GM21717 (cell line): ENCODE measurements at regions not wholly inside any gene's neighbourhood (a gene's known extent, or its start where the extent isn't known, plus 50 kb on each side); places are given as distances from the start of the nearest gene placed in this dataset.
"Not testable (repeated sequence)": the region's sequence is repeated elsewhere in the genome, so short reads cannot be mapped to it uniquely, and the experiment has no call there.

Experiments
- ATAC-seq: cut with Tn5 transposase; IDR thresholded peaks from one replicate; pipeline ENCODE4 v1.9.1; 2021; ENCODE audit warnings: mild to moderate bottlenecking, moderate library complexity; ENCODE audit not compliant: unreplicated experiment

- ATAC-seq, result no peak
Observed at GRCh38 chr6:81144346-81144745, 608.1 kb downstream of the TENT5A start.

GRCh38 chr6:81138236-81138635 is 614.2 kb downstream of the TENT5A start:
- ATAC-seq, result no peak

- ATAC-seq, result no peak
Observed at GRCh38 chr6:81130969-81131368, 621.5 kb downstream of the TENT5A start.

GRCh38 chr6:81130061-81130460 is 622.4 kb downstream of the TENT5A start:
- no peak for ATAC-seq

GRCh38 chr6:81128671-81129070 is 623.8 kb downstream of the TENT5A start:
- no peak for ATAC-seq

GRCh38 chr6:81126150-81126549 is 626.3 kb downstream of the TENT5A start:
- ATAC-seq, result no peak

- no peak for ATAC-seq
Observed at GRCh38 chr6:81120280-81120679, 632.2 kb downstream of the TENT5A start.

- no peak for ATAC-seq
Observed at GRCh38 chr6:81105998-81106397, 646.5 kb downstream of the TENT5A start.

GRCh38 chr6:81098109-81098814 is 654.2 kb downstream of the TENT5A start:
- ATAC-seq, result no peak

- not testable (repeated sequence) for ATAC-seq
Observed at GRCh38 chr6:81096464-81096863, 656.0 kb downstream of the TENT5A start.

- no peak for ATAC-seq
Observed at GRCh38 chr6:81093051-81093450, 659.4 kb downstream of the TENT5A start.

GRCh38 chr6:81088145-81088544 is 664.3 kb downstream of the TENT5A start:
- no peak for ATAC-seq

GRCh38 chr6:81086991-81087390 is 665.5 kb downstream of the TENT5A start:
- ATAC-seq, result no peak

GRCh38 chr6:81085431-81085790 is 667.1 kb downstream of the TENT5A start:
- no peak for ATAC-seq

- no peak for ATAC-seq
Observed at GRCh38 chr6:81084776-81085430, 667.6 kb downstream of the TENT5A start.

- no peak for ATAC-seq
Observed at GRCh38 chr6:81075974-81076373, 676.5 kb downstream of the TENT5A start.

- no peak for ATAC-seq
Observed at GRCh38 chr6:81073318-81073717, 679.2 kb downstream of the TENT5A start.

GRCh38 chr6:81071121-81071520 is 681.4 kb downstream of the TENT5A start:
- ATAC-seq, result no peak

GRCh38 chr6:81067057-81067456 is 685.4 kb downstream of the TENT5A start:
- no peak for ATAC-seq

GRCh38 chr6:81063891-81064290 is 688.6 kb downstream of the TENT5A start:
- ATAC-seq, result no peak

GRCh38 chr6:81054036-81054435 is 698.4 kb downstream of the TENT5A start:
- ATAC-seq, result no peak

GRCh38 chr6:81051952-81052351 is 700.5 kb downstream of the TENT5A start:
- ATAC-seq, result no peak
